Spleen (tissue), 11 donors: ENCODE measurements at regions not wholly inside any gene's neighbourhood (a gene's known extent, or its start where the extent isn't known, plus 50 kb on each side); places are given as distances from the start of the nearest gene placed in this dataset.

ENCODE experiments used
- DNase-seq: peaks from one replicate; pipeline ENCODE4 v3.0.0-alpha.2; 2020
- H3K27ac ChIP-seq, 8 donors: fragments of 200-600 bp; sonication (generic) in 7 of 8; 1 replicate in 4 of 8; 2 replicates in 4 of 8; pipeline versions ENCODE4 v1.5.0 to v1.8.0; 2016 to 2021; ENCODE audit warnings: inconsistent platforms in 4 of 8, mild to moderate bottlenecking in 4 of 8, moderate library complexity in 1 of 8
- H3K27me3 ChIP-seq, 7 donors: fragments of 200-600 bp; sonication (generic) in 6 of 7; replicated peaks in 1 of 7; 1 replicate in 4 of 7; 2 replicates in 3 of 7; pipeline versions ENCODE4 v1.5.0 to v1.8.0; 2016 to 2021; ENCODE audit warnings: inconsistent platforms in 3 of 7, mild to moderate bottlenecking in 1 of 7
- H3K36me3 ChIP-seq, 6 donors: fragments of 200-600 bp; sonication (generic) in 5 of 6; 1 replicate in 4 of 6; 2 replicates in 2 of 6; pipeline versions ENCODE4 v1.5.0 to v1.8.0; 2016 to 2021; ENCODE audit warnings: inconsistent platforms in 2 of 6
- H3K4me1 ChIP-seq, 6 donors: fragments of 200-600 bp; sonication (generic) in 5 of 6; 1 replicate in 3 of 6; 2 replicates in 3 of 6; pipeline versions ENCODE4 v1.5.0 to v1.8.0; 2016 to 2021; ENCODE audit warnings: inconsistent platforms in 3 of 6
- H3K4me3 ChIP-seq, 8 donors: fragments of 200-600 bp; sonication (generic) in 7 of 8; 1 replicate in 4 of 8; 2 replicates in 4 of 8; pipeline versions ENCODE4 v1.5.0 to v1.8.0; 2016 to 2021; ENCODE audit warnings: inconsistent platforms in 4 of 8, mild to moderate bottlenecking in 4 of 8, moderate library complexity in 2 of 8
- H3K9me3 ChIP-seq, 8 donors: fragments of 200-600 bp; sonication (generic) in 7 of 8; 1 replicate in 4 of 8; 2 replicates in 4 of 8; pipeline versions ENCODE4 v1.5.0 to v1.8.0; 2016 to 2021; ENCODE audit warnings: inconsistent platforms in 4 of 8
- CTCF ChIP-seq, 11 experiments: fragments of 200-600 bp in 7 of 11; fragments of 450-650 bp in 4 of 11; sonication (generic) in 4 of 11; IDR thresholded peaks in 8 of 11; conservative IDR thresholded peaks in 3 of 11; 1 replicate in 7 of 11; 2 replicates in 4 of 11; pipeline versions ENCODE4 v1.4.0 to v1.8.0; 2016 to 2021; ENCODE audit warnings: antibody characterized with exemption in 11 of 11, inconsistent platforms in 4 of 11, mild to moderate bottlenecking in 1 of 11
- POLR2A ChIP-seq, 3 donors: fragments of 450-650 bp; IDR thresholded peaks; one replicate each; pipeline ENCODE4 v1.5.1; 2017; ENCODE audit warnings: antibody characterized with exemption in 3 of 3, mild to moderate bottlenecking in 1 of 3
- POLR2AphosphoS5 ChIP-seq, 3 donors: sonication (generic); formaldehyde crosslinking; IDR thresholded peaks; one replicate each; pipeline ENCODE4 v1.5.1; 2017; ENCODE audit warnings: antibody characterized with exemption in 3 of 3
- WGBS, 5 donors: extraction: QIAGEN DNeasy Blood & Tissue Kit in 3 of 5; methylation state at CpG; one replicate each; pipeline versions ENCODE4 v1.1.5 to v1.1.7; 2013 to 2018; 5-methylcytosine and 5-hydroxymethylcytosine counted together
- intact Hi-C: fragments of 100-400 bp; cut with DNase I; formaldehyde crosslinking; loops from one replicate; pipeline ENCODE4 v1.15.0; 2023; ENCODE audit warnings: low total_unique reads
- donor health status: healthy with polysubstance abuse.
- donor health status: DM: no; HTN: no; CAD: no; lungs with moderate emphysema.
- donor health status: DM: no; HTN: no; CAD: no.
- donor health status: Bipolar disorder and iron deficiency.
- donor health status: healthy.
- donor health status: DM: no; HTN: no; CAD: no.
- donor health status: DM: yes; HTN: yes; CAD: no.

- Histone ChIP-seq H3K4me1 (no peaks in the 10 kb centered on the region), H3K9me3 (no peaks in the 10 kb centered on the region), H3K4me3 (no peak overlapping the region), H3K27me3 (no peaks in the 10 kb centered on the region), H3K36me3 (no peaks in the 10 kb centered on the region), H3K27ac (no peak overlapping the region)
- WGBS, 5 donors, result 91 to 98% (median 95%) methylated on average over 2 of the region's 2 CpGs
- intact Hi-C loops, result no loop called here
- no peak for DNase-seq
- no peak for TF ChIP-seq CTCF (IDR thresholded peaks at IDR 0.05 in 8 of 11, conservative IDR thresholded peaks at IDR 0.05 in 3 of 11)
- TF ChIP-seq POLR2A (IDR thresholded peaks at IDR 0.05), result no peak
- no peak for TF ChIP-seq POLR2AphosphoS5 (IDR thresholded peaks at IDR 0.05)
Observed at GRCh38 chr3:99087277-99087676, 185.8 kb upstream of the DCBLD2 start.

- Histone ChIP-seq H3K27ac (no peak overlapping the region), H3K36me3 (no peaks in the 10 kb centered on the region), H3K27me3 (no peaks in the 10 kb centered on the region), H3K4me1 (no peaks in the 10 kb centered on the region), H3K4me3 (no peak overlapping the region), H3K9me3 (no peaks in the 10 kb centered on the region)
- intact Hi-C loops, result no loop called here
- WGBS, 5 donors, result 73 to 86% (median 83%) methylated on average over 4 of the region's 4 CpGs
- TF ChIP-seq POLR2AphosphoS5 (IDR thresholded peaks at IDR 0.05) (no peak), POLR2A (IDR thresholded peaks at IDR 0.05) (no peak), CTCF (IDR thresholded peaks at IDR 0.05 in 8 of 11, conservative IDR thresholded peaks at IDR 0.05 in 3 of 11) (no peak)
- no peak for DNase-seq
Observed at GRCh38 chr3:99084826-99085225, 183.3 kb upstream of the DCBLD2 start.

- no peaks in the 10 kb centered on the region for H3K36me3 ChIP-seq
- H3K27ac ChIP-seq, result no peak overlapping the region
- H3K4me3 ChIP-seq, result no peak overlapping the region
- no peaks in the 10 kb centered on the region for H3K9me3 ChIP-seq
- no peak for DNase-seq
- WGBS, 5 donors, result 89 to 97% (median 95%) methylated on average over 2 of the region's 2 CpGs
- TF ChIP-seq POLR2AphosphoS5 (IDR thresholded peaks at IDR 0.05), result no peak
- TF ChIP-seq POLR2A (IDR thresholded peaks at IDR 0.05), result no peak
- TF ChIP-seq CTCF (IDR thresholded peaks at IDR 0.05 in 8 of 11, conservative IDR thresholded peaks at IDR 0.05 in 3 of 11), result no peak
- no peaks in the 10 kb centered on the region for H3K27me3 ChIP-seq
- no peaks in the 10 kb centered on the region for H3K4me1 ChIP-seq
- intact Hi-C loops, result no loop called here
Observed at GRCh38 chr3:99084156-99084555, 182.7 kb upstream of the DCBLD2 start.

- Histone ChIP-seq H3K9me3 (peaks cover 0 to 9% (median 1%) of the 10 kb centered on the region in 8 donors), H3K27me3 (no peaks in the 10 kb centered on the region), H3K36me3 (no peaks in the 10 kb centered on the region), H3K27ac (no peak overlapping the region), H3K4me3 (no peak overlapping the region), H3K4me1 (no peaks in the 10 kb centered on the region)
- TF ChIP-seq POLR2AphosphoS5 (IDR thresholded peaks at IDR 0.05) (no peak), POLR2A (IDR thresholded peaks at IDR 0.05) (no peak), CTCF (IDR thresholded peaks at IDR 0.05 in 8 of 11, conservative IDR thresholded peaks at IDR 0.05 in 3 of 11) (no peak)
- 88 to 93% (median 91%) methylated on average over 6 of the region's 6 CpGs for WGBS, 5 donors
- no peak for DNase-seq
- intact Hi-C loops, result no loop called here
Observed at GRCh38 chr3:99071096-99071495, 169.6 kb upstream of the DCBLD2 start.
